ENCODE measurements at regions not wholly inside any gene's neighbourhood (a gene's known extent, or its start where the extent isn't known, plus 50 kb on each side); places are given as distances from the start of the nearest gene placed in this dataset.

DNA sequence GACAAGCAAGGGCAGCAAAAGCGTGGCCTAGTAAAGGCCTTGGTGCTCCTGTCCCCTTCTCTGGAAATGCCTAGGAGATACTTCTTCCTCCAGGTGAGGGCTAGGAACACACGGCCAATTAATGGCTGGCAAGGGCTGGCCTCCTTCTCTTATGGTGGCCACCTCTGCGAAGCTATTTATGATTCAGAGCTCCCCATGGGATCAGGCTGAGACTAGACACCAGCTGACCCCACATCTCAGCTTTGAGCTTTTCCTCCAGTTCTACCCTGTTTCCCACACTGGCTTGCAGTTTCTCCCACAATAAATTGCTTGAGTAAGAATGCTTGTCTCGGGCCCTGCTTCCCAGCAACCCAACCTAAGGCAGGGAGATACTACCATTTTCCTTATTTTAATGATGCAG, 53.7 kb downstream of the CAMK2N1 start:
- no peak for DNase-seq

DNA sequence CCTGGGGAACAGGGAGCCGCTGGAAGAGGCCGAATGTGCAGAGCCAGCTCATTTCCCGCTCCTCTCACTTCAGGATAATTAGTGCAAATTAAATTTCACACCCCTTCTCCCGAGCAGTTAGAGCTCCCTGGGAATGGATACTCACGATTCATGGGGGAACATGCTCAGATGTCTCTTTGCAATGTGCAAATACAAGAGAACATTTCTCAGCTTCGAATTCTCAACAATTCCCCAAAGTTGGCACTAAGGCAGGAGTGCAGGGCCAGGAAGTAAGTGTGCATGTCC, 54.9 kb downstream of the CAMK2N1 start:
- no peak for DNase-seq

DNA sequence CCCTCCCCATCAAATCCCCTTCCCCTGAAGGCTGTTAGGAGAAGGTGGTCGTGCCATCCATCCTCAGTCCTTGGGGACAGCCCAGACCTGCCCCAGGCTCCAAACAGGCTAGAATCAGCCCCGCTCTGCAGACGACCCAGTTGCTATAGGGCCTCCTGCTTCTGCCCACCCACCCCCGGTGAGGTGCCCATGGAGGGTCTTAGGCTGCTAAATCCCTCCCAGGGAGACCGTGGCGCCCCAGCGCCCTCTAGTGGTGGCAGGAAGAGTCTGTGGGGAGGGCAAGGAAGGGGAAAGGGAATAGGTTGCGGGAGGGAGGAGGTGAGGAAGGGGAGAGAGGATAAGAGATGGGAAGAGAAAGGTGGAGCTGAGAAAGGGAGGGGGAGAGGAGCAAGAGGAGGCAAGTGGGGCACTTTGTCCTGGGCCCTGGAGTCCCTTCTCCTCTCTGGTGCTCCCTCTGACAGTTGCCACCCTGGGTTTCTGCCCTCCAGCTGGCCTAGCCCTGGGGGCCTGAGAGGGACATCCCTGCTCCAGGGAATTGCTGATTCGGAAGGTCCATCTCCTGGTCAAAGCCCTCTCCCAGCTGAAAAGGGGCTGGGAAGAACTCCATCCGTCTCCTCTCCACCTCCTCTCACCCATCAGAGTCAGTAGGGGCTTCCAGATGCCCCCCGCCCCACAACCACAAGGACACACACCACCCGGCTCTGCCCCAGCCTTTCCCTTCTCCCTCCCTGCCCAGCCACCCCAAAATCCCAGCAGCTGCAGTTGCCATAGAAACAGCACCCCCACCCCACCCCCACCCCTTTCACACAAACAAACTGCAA, 55.4 kb downstream of the CAMK2N1 start:
- DNase-seq, result peak; percentile 31

DNA sequence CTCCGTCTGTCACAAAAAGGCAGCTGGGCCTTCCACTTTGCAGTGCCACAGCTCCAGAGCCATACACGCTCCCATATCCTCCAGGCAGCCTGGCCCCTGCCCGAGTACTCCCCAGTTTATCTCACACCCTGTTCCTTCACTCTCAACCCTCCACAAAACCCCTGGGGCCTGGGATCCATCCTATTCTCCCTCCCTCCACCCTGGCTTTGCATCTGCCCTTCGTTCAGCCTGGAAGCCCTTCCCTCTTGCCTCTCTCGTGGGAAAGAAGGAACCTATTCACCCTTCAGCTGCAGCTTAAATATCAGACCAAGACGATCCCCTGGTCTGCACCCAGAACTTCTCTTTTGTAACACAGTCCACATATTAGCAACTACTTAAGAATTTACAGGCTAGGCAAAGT, 56.7 kb downstream of the CAMK2N1 start:
- DNase-seq, result no peak

DNA sequence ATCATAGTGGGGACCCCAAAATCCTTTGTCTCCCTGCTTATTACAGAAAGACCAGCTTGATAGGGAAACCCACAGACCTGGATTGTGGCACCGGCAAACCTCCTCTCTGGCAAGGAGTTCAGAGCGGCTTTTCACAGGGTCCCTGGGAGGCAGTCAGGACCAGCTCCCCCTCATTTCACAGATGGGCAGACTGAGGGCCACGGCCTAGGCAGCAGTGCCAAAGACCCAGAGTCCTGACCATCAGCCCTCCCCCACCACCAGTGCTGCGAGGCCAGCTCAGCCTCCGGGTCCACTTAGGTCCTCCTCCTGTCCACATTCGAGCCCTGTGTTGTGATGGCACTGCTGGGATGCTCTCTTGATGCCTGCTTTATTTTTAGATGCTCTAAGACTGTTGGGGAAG, 57.2 kb downstream of the CAMK2N1 start:
- no peak for DNase-seq

DNA sequence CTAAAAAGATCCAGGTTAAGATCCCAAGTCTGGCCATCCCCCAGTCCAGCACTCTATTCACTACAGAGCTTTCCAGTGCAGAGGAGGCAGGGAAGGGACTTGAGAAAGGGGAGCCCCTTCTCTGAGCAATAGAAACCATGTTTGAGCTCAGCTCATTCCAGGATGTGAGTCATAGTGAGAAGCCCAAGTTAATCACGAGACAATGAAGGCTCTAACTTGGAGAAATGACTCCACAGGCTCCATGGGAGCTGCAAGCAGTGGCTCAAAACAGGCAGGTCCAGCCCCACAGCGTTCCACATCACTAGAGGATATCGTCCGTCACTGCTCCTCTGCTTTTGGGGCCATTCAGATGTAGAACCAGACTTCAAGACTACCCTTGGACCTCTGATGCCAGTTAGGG, 59.1 kb downstream of the CAMK2N1 start:
- DNase-seq, result peak; percentile 92

DNA sequence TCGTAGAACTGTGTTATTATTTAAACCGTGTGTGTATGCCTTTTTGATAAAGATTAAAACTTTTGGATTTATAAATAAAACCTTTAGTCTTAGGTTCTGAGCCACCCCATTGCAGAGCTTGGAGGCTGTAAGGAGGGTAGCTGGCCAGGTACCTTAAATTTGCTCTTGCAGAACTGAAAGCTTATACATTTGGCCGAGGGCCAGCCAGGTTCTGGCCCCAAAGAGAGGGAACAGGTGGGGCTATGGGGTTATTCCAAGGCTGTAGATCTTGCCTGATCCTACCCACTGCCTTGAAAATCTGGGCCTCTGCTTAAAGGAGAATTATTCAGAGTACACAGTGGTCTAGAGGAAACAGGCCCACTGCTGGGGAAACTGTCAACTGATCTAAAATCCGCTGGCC, 59.6 kb downstream of the CAMK2N1 start:
- DNase-seq, result no peak

DNA sequence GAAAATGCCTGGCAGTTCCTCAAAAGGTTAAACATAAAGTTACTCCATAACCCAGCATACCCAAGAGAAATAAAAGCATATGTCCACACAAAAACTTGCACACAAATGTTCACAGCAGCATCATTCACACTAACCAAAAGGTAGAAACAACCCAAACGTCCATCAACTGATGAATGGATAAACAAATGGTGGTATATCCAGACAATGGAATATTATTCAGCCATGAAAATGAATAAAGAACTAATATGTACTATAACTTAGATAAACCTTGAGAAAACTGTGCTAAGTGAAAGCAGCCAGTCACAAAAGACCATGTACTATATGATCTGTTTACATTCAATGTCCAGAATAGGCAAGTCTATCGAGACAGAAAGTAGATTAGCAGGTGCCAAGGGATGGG, 60.4 kb downstream of the CAMK2N1 start:
- DNase-seq, result no peak

DNA sequence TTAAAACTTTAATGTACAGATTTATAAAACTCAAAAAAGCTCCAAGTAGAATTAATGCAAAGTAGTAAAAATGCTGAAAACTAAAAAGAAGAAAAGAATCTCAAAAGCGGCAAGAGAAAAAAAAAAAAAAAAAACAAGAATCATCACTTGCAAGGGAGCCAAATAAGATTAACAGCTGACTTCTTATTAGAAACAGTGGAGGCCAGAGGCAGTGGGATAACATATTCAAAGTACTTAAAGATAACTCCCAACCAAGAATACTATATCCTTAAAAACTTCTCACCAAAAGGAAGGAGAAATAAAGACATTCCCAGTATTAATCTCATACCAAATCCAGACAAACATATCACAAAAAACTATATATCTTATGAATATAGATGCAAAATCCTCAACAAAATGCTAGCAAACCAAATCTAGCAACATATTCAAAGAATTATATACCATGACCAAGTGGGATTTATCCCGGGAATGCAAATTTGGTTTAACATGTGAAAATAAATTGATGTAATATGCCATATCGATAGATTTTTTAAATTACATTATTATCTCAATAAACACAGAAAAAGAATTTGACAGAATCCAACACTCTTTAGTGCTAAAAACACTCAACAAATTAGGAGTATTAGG, 62.7 kb downstream of the CAMK2N1 start:
- DNase-seq, result no peak

DNA sequence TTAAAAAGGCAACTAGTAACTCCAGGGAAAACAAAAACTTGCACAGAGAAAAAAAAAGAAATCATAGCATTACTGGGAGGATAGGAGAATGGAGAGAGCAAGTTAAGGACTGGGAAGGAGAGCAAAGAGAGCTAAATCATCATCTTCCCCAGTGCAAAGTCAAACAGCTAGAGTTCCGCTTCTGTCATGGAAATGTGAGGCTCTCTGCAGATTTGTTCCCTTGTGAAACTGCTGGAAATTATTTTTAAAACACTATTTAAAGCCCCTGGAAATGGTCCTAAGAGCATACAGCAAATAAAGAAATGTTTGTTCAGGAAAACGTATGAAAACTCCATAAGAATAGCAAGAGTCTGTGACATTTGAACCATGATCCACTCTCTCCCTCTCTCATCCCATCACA, 64.6 kb downstream of the CAMK2N1 start:
- DNase-seq, result no peak

DNA sequence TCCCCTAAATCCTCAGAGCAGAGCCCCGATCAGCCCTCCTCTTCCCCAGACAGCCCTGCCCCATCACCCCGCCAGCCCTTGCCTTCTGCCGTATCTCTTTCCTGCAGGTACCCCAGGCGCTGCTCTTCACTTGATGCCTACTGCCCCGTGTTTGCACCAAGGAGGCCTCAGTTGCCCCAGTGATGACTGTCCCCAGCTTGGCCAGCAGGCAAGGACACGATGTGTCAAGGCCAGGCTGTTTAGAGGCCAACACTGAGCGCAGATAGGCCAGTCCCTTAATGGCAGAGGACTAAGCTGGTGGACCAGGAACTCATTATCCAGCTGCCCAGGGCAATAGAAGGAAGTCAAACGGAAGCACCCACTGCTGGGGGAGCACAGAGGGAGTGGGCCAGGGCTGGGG, 68.4 kb downstream of the CAMK2N1 start:
- no peak for DNase-seq

DNA sequence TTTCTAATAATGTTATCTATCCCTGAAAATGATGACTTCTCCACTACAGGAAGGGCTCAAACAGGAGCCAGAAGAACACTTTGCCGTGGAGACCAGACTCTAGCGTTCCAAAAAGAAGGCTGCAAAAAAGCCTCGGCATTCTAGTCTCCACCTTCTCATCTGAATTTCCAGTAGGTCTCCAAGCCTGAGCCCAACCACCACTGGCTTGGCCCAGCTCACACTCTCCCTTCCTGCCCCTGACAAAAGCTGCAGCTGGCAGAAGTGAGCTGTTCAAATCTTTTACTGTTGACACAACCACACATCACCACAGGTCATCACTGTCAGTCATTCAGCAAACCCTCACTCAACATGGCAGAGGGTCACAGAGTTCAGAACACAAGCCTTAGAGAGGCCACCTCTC, 69.3 kb downstream of the CAMK2N1 start:
- DNase-seq, result no peak

DNA sequence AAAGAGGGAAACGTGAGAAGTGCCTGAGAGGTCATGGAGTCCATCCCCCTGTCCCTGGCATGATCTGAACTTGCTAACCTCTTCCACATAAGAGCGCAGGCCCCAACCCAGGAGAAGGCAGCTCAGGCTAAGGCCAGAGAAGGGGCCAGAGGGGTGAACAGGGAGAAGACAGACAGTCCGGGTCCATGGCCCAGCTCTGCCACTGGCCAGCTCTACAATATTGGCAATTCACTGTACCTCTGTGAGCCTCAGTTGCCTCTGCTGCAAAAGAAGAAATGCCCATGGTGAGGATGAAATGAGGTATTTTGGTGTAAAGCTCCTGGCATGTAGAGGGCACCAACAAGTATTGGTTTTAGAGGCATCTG, 72.3 kb downstream of the CAMK2N1 start:
- DNase-seq, result no peak

DNA sequence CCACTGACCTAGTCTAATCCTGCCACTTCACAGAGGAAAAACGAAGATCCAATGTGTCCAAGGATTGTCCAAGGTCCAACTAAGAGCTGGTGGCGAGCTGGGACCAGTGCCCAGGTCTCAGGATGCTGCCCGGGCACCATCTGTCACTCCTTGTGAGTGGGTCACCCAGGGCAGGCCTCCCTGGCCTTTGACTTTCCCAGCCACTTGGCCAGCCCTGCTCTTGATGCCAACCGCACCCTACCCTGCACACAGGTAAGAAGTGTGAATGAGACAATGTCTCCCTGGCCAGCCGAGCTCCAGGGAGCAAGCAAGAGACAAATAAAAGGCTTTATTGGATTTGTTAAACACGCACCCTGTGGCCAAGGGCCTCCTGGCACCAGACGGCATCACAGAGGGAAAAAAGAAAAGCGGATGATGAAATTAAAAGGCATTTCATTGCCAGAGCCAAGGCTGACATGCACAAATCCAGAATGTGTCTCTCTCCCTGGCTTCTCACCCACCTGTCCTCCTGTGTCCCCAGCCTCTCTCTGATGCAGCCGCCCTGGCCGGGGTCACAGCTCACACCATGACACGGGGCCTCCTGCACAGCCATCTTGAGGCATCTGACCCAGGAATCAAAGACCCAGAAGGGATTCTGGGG, 72.8 kb downstream of the CAMK2N1 start:
- no peak for DNase-seq

DNA sequence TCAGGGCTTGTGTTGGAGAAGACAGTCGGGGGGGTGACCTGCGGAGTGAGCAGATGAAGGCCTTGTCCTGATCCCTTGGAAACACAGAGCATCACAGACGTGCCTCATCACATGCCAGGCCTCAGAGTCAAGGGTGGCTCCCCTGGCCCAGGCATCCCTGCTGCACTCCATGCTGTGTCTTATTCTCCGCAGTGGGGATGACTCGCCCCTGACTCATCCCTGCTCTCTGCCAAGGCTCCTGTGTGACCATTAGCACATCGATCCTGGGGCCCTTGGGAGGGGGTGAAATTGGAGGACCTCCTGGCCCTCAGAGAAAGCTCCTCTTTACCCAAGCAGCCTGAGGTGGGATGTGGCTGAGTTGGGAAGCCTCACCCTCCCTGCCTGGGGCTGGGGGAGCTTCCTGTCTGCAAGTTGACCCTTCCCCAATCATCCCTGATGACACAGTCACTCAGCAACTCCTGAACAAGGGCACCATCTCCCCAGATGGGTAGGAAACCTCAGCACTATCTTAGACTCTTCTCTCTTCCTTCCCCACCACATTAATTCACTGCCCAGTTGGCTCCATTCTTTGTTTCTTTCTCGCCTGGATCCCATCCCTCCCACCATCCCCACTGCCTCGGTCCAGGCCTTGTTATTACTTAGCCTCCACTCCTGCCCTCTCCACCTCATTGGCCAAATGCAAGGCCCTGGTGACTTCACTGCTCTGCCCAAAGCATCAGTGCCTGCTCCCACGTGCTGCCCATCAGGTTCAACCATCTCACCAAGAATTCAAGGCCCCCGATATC, 74.6 kb downstream of the CAMK2N1 start:
- peak; percentile 95 for DNase-seq

DNA sequence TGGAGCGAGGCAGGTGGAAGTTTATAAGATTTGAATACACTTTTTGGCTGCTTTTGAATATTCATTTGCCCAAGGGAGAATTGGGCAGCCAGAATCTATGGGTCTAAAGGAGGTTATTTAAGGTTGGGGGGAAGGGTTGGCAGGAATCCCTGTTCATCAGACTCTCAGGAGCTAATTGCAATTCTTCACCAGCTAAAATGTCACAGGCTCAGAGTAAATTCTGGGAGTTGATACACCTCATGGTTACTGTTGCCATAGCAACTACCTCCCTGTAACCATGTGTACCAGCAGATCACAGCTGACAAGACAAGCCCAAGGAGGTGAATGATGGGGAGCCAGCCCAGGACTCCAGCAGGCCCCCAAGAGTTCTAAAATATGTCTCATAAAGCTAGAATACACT, 75.5 kb downstream of the CAMK2N1 start:
- peak; percentile 25 for DNase-seq

DNA sequence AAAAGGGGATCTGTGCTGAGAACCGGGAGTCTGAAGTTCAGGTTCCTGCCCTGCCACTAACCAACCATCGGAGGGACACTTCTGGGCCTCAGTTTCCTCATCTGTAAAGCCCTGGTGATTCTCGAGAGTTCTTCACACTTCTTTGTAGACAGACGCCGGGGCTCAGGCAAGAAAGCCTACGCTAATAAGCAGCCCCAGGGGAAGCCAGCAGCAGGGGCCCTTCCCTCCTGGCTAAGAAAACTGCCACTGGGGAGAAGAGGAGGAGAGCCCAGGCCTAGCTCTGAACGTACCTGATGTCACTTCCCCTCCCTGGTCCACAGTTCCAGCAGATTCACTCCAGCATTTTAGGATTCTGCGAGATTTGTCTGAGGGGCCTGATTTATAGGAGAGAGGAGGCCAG, 76.0 kb downstream of the CAMK2N1 start:
- no peak for DNase-seq

DNA sequence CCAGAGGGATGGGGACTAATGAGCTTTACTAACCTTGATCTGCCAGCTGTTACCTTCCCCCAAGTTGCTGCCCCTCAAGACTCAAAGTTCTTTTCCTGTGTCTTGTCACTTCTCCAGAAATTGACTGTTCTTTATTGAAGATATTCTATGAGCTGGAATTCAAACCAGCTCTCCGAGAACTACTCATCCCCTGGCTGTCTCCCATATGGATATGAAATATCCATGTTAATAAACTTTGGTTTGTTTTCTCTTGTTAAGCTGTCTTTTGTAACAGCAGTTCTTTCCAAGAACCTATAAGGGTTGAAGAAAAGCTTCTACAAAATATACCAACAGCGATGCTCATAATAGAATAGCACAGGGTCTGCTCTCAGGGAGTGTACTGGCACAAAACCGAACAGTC, 77.0 kb downstream of the CAMK2N1 start:
- DNase-seq, result no peak

DNA sequence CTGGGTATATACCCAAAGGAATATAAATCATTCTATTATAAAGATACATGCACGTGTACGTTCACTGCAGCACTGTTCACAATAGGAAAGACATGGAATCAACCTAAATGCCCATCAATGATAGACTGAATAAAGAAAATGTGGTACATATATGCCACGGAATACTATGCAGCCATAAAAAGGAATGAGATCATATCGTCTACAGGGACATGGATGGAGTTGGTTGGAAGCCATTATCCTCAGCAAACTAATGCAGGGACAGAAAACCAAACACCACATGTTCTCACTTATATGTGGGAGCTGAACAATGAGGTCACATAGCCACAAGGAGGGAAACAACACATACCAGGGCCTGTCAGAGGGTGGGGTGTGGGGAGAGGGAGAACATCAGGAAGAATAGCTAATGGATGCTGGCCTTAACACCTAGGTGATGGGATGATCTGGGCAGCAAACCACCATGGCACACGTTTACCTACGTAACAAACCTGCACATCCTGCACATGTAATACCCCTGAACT, 77.8 kb downstream of the CAMK2N1 start:
- DNase-seq, result peak; percentile 55

DNA sequence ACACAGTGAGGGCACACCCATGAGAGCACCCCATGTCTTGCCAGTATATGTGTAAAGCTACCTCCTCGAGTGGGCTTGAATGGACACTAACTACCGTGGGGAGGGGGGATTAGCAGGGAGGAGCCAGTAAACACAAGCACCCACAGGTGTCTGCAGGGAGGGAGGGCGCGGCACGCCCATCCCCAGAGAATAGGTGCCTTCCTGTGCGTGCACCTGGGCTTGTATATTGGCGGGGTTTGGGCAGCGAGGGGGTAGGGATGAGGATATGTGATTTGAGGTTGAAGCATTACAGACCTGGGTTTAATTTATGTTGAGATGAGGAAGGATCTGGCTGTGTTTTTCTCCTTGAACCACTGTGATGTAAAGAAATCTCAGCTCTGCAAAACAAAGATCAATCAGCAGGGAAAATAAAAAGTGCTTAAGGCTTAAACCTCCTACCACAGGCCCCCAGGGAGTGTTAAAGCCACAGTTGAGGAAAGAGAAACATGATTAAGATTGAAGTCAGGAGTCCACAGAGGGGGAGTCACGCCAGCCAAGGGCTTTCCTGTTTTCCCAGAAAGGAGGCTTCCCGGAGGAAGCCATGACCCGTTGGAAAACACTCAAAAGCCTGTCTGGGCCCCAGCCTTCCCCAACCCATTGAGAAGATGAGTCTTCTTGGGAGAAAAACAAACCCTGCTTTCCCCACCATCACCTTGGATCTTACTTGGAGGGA, 80.0 kb downstream of the CAMK2N1 start:
- peak; percentile 97 for DNase-seq

DNA sequence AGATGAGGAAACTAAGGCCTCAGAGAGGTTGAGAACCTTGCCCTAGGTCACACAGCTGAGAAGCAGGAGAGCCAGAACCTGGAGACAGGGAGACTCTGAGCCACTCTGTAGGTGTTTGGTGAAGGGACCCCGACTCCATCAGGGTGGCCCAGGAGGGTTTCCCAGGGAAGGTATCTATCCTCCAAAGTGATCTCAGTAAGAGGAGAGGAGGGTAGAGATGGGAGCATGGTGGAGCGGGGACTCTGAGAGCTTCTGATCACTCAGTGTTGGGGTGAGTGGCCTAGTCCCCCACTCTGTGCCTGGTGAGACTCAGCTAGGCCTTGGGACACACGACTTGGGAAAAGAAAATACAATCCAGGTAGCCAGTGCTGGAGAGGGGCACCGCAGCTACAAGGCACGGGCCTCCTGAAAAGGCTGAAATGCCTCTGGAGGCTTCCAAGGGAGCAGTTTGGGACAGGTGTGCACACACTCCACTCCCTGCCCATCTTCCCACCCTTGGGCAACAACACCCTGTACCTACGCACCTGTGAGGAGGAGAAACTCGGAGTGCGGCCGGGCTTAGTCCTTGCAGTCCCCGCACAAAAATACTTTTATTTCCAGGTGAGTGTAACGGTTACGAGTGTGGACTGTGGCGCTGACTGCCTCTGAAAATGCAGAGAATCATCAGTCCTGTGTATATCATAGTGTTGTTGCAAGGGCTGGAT, 80.8 kb downstream of the CAMK2N1 start:
- no peak for DNase-seq

All from fibroblast of skin of right quadriceps (primary cell).